HG02884 (cell line): ENCODE measurements at regions not wholly inside any gene's neighbourhood (a gene's known extent, or its start where the extent isn't known, plus 50 kb on each side); places are given as distances from the start of the nearest gene placed in this dataset.

ENCODE experiments used
- ATAC-seq: cut with Tn5 transposase; IDR thresholded peaks from one replicate; pipeline ENCODE4 v1.9.1; 2021; ENCODE audit warnings: mild to moderate bottlenecking, moderate library complexity; ENCODE audit not compliant: unreplicated experiment

GRCh38 chr1:234729561-234730474 is 119.8 kb upstream of the IRF2BP2 start:
- ATAC-seq: no peak

- ATAC-seq: no peak
Observed at GRCh38 chr1:234728740-234729139, 118.8 kb upstream of the IRF2BP2 start.

- ATAC-seq: no peak
Observed at GRCh38 chr1:234727018-234727940, 117.3 kb upstream of the IRF2BP2 start.

- ATAC-seq: no peak
Observed at GRCh38 chr1:234726359-234726943, 116.5 kb upstream of the IRF2BP2 start.

- ATAC-seq: no peak
Observed at GRCh38 chr1:234725177-234726132, 115.5 kb upstream of the IRF2BP2 start.

GRCh38 chr1:234724516-234725176 is 114.7 kb upstream of the IRF2BP2 start:
- ATAC-seq: no peak

- no peak for ATAC-seq
Observed at GRCh38 chr1:234722904-234723720, 113.1 kb upstream of the IRF2BP2 start.

GRCh38 chr1:234722270-234722704 is 112.3 kb upstream of the IRF2BP2 start:
- no peak for ATAC-seq

- ATAC-seq: no peak
Observed at GRCh38 chr1:234721476-234722269, 111.7 kb upstream of the IRF2BP2 start.

GRCh38 chr1:234720709-234721441 is 110.9 kb upstream of the IRF2BP2 start:
- no peak for ATAC-seq

- no peak for ATAC-seq
Observed at GRCh38 chr1:234719454-234720251, 109.7 kb upstream of the IRF2BP2 start.

GRCh38 chr1:234718496-234719453 is 108.8 kb upstream of the IRF2BP2 start:
- no peak for ATAC-seq

GRCh38 chr1:234716908-234717375 is 107.0 kb upstream of the IRF2BP2 start:
- no peak for ATAC-seq

- ATAC-seq: no peak
Observed at GRCh38 chr1:234715252-234716014, 105.5 kb upstream of the IRF2BP2 start.
